HG03565 (cell line): ENCODE measurements at regions not wholly inside any gene's neighbourhood (a gene's known extent, or its start where the extent isn't known, plus 50 kb on each side); places are given as distances from the start of the nearest gene placed in this dataset.

Experiments
- ATAC-seq: cut with Tn5 transposase; IDR thresholded peaks from one replicate; pipeline ENCODE4 v1.9.1; 2021; ENCODE audit warnings: mild to moderate bottlenecking, moderate library complexity; ENCODE audit not compliant: unreplicated experiment

DNA sequence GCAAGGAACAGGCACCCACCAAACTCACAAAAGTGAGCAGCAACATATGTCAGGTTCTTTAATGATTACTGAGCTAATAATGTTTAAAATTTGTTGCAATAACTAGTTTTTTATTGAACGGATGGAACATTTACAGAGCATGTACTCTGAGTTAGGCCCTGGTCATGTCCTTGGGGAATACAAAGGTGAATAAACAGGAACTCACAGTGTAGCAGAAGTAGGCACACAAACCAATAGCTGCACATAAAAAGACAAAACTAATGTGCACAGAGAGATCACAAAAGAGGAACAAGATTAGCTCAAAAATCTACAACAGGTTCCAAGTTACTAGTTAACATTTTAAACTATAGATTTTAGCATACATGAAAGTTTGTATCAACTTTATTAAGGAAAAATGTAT, 505.3 kb upstream of the PPP2R3A start:
- no peak for ATAC-seq

DNA sequence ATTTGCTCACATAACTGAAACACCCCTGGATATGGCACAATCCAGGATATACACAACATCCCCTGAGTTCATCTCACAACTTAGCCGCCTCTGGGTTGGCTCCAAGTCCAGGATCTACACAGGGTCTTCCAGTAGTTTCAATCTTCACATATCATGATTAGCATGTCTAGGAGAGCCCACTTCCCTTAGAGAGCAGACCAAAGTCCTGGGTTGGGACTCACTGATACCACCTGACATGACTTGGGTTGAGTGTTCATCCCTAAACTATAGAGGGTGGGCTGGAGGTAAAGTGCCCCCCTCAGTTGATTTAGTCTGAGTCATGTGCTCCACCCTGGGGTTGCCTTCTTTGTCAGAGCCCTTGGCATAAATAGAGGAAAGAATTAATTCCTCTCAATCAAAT, 493.6 kb upstream of the PPP2R3A start:
- ATAC-seq = no peak

GRCh38 chr3:135473449-135473848, 492.1 kb upstream of the PPP2R3A start:
- ATAC-seq = no peak

GRCh38 chr3:135487261-135487660, 478.3 kb upstream of the PPP2R3A start:
- ATAC-seq = no peak

GRCh38 chr3:135490219-135490915, 475.2 kb upstream of the PPP2R3A start:
- ATAC-seq = no peak

- no peak for ATAC-seq
These were observed 473.9 kb upstream of the PPP2R3A start for GRCh38 chr3:135491491-135492205.

DNA sequence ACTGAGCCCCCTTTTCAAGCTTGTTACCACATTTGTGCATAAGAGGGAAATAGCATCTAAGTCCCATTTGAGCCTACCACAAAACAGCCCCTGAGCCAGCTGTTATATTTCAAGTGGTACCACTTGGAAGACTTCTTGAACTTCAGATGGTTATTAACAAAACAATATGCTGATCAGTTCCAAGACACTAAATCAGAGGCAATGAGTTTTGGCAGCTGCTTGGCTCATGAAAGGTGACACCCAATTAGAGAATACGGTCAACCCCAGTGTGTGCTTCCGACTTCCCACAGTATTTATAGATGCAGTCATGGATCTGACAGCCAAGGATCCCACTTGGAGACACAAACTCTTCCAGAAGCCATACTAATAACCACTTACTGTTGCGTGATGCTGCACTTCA, 469.6 kb upstream of the PPP2R3A start:
- no peak for ATAC-seq

DNA sequence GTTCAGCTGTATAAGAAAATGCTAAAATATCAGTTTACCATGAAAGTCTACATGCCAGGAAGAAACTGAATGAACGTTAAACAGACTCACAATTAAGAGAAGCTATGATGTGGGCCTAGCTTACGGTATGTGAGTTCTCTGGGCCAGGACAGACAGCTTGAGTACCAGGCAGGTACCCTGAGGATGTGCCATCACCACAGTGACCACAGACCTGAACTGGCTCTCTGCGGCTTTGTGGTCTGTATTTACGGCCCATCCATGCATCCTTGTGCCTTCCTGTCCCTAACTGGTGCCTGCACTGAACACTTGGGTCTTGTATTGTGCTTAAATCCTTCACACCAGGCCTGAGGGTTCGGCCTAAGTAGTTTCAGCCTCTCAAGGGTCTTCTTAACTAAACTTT, 467.5 kb upstream of the PPP2R3A start:
- ATAC-seq = no peak

- no peak for ATAC-seq
These were observed 466.1 kb upstream of the PPP2R3A start for GRCh38 chr3:135499426-135499825.

GRCh38 chr3:135500034-135500433, 465.5 kb upstream of the PPP2R3A start:
- ATAC-seq = no peak

- no peak for ATAC-seq
These were observed 462.3 kb upstream of the PPP2R3A start for GRCh38 chr3:135503065-135503759.

DNA sequence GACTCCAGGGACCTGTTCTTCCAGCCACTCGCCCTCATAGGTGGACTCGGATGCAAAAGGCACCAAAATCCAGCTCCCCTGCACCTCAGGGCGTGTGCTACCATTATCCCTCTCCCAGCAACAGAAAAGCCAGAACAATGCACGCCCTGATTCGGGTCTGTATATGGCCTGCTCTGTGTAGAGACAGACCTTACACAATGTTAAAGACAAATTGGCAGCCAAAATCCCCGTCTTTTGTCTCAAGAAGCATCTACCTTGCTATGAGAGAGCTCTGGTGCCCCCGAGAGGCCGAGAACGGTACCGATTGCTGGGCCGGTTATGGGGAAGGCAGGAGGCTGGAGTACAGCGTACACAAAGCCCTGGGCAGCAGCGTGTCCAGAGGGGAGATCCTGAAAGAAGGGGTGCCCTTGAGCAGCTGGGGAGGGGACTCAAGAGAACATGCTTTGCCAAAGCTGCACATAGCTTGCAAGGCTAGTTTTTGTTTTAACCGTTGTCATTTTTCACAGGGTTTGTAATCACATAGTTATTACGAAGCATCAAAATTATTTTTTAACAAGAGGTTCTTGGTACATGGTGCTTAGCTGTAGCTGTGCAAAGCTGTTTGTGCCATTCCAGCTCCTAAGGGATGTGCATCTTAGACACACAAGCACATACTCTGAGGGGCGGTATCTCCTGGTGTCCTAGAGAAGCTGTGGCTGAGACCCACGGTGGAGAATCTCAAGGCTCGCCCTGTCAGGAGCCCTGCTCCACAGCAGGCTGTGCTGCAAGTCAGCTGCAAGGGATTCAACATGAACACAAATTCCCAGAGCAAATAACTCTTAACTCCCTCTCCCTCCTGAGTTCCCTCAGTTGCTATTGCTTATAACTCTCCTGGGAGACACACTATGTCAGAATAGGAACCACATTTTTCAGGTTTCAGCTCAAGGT, 461.5 kb upstream of the PPP2R3A start:
- ATAC-seq = peak; percentile 69

GRCh38 chr3:135513106-135514059, 452.1 kb upstream of the PPP2R3A start:
- no peak for ATAC-seq

GRCh38 chr3:135514060-135514448, 451.5 kb upstream of the PPP2R3A start:
- ATAC-seq = no peak

GRCh38 chr3:135516143-135516542, 449.4 kb upstream of the PPP2R3A start:
- no peak for ATAC-seq

- ATAC-seq = no peak
These were observed 437.0 kb upstream of the PPP2R3A start for GRCh38 chr3:135528413-135529015.

DNA sequence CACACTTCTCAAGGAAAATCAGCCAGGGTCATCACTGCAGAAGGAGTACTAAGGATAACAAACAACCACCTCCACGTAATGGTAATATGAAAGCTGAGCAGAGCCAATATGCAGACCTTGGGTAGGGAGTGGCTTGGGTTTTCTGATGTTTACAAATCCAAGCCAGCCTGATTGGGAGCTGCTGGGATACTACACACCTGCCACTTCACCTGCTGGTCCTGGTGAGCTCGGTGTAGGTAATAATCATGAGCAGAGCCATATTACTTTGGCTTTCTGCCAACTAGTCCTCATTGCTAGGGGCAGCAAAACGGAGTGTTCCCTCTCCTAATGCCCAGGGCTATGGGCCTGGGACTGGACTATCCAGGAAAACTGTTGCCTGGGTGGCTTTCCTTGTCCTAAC, 433.5 kb upstream of the PPP2R3A start:
- ATAC-seq = no peak

DNA sequence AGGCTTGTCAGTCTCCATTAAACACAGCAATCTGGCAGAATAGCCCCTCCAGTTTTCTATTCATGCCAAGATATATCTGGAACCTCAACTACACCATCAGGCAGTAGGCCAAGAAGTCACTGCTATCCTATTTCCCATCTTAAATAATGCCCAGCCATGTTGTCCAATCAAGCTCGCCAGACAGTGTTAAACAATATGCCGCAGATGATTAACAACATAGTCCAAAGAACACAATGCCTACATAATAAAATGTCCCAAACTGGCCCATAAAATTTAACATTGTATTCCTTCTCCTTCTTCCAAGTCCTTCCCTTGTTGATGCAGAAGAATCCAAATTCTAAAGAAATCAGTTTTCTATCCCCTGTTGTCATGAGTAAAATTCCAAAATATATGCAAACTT, 427.4 kb upstream of the PPP2R3A start:
- ATAC-seq = no peak

- ATAC-seq = no peak
These were observed 426.2 kb upstream of the PPP2R3A start for GRCh38 chr3:135539351-135539750.
